BLaER1 treated with 17β-estradiol and CSF1 and Interleukin-3, amounts not matched to agents 10 nM and 100 nM (cell line): ENCODE measurements at regions not wholly inside any gene's neighbourhood (a gene's known extent, or its start where the extent isn't known, plus 50 kb on each side); places are given as distances from the start of the nearest gene placed in this dataset.

ENCODE experiments used
- H3K27ac ChIP-seq, 11 experiments: shearing (Covaris generic); formaldehyde crosslinking; 2 replicates each; pipeline ENCODE4 v1.8.1; 2022
- H3K27me3 ChIP-seq, 11 experiments: shearing (Covaris generic); formaldehyde crosslinking; 2 replicates each; pipeline ENCODE4 v1.8.1; 2022
- H3K36me3 ChIP-seq, 11 experiments: shearing (Covaris generic); formaldehyde crosslinking; 2 replicates each; pipeline ENCODE4 v1.8.1; 2022
- H3K4me1 ChIP-seq, 10 experiments: shearing (Covaris generic); formaldehyde crosslinking; 2 replicates each; pipeline ENCODE4 v1.8.1; 2022
- H3K4me2 ChIP-seq, 11 experiments: shearing (Covaris generic); formaldehyde crosslinking; 2 replicates each; pipeline ENCODE4 v1.8.1; 2022
- H3K4me3 ChIP-seq, 10 experiments: shearing (Covaris generic); formaldehyde crosslinking; 2 replicates each; pipeline ENCODE4 v1.8.1; 2022
- H3K9ac ChIP-seq, 11 experiments: shearing (Covaris generic); formaldehyde crosslinking; 2 replicates each; pipeline ENCODE4 v1.8.1; 2022
- H3K9me3 ChIP-seq, 11 experiments: shearing (Covaris generic); formaldehyde crosslinking; replicated peaks in 1 of 11; 2 replicates each; pipeline ENCODE4 v1.8.1; 2022
- H4K20me1 ChIP-seq, 11 experiments: shearing (Covaris generic); formaldehyde crosslinking; 2 replicates each; pipeline ENCODE4 v1.8.1; 2022
- Cebpa-rat ChIP-seq, 11 experiments: shearing (Covaris generic); IDR thresholded peaks; 2 replicates each; pipeline ENCODE4 v1.8.1; 2022

DNA sequence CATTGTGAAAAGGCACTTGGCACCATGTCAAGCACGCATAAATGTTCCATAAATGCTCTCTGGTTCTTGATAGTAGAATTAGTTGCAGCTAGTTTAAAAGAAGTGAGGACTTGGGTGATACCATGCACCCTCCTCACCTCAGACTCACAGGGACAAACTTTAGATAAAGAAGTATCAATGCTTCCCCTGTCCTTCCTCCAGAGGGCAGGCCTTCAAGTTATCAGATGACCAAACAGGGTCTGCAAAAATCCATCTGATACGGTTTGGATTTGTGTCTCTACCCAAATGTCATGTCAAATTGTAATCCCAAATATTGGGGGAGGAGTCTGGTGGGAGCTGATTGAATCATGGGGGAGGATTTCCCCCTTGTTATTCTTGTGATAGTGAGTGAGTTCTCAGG, 54.1 kb downstream of the C1QL2 start:
- Histone ChIP-seq H3K4me2 (no peak overlapping the region), H3K9ac (no peak overlapping the region), H3K4me1 (no peaks in the 10 kb centered on the region), H3K9me3 (peaks cover 0 to 25% (median 5%) of the 10 kb centered on the region in 11 experiments; a peak in 8 of 22 replicates), H3K4me3 (no peak overlapping the region), H3K27ac (no peak overlapping the region), H3K27me3 (no peaks in the 10 kb centered on the region), H3K36me3 (no peaks in the 10 kb centered on the region), H4K20me1 (no peaks in the 10 kb centered on the region; a peak in 1 of 22 replicates)
- no peak for TF ChIP-seq Cebpa-rat (IDR thresholded peaks at IDR 0.05)

DNA sequence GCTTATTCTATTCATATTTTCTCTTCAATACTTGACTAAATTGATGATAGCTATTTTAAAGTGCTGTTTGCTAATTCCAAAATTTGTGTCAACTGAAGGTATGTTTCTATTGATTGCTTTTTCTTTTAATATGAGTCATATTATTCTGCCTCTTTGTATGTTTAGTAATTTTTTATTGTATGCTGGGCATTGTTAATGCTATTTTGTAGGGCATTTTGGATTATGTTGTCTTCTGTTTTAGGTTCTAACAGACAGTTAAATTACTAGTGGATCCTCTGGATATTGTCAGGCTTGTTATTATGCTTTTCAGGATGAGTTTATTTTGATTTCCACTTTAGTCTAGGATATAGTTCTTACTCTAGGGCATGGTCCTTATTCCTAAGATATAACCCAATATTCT, 55.6 kb downstream of the C1QL2 start:
- H3K4me1 ChIP-seq = no peaks in the 10 kb centered on the region
- H3K4me3 ChIP-seq = no peak overlapping the region
- H3K9ac ChIP-seq = no peak overlapping the region
- TF ChIP-seq Cebpa-rat (IDR thresholded peaks at IDR 0.05) = no peak
- no peaks in the 10 kb centered on the region; a peak in 1 of 22 replicates for H4K20me1 ChIP-seq
- H3K27ac ChIP-seq = no peak overlapping the region
- H3K36me3 ChIP-seq = no peaks in the 10 kb centered on the region
- no peaks in the 10 kb centered on the region for H3K27me3 ChIP-seq
- peaks cover 0 to 28% (median 5%) of the 10 kb centered on the region in 11 experiments; a peak in 9 of 22 replicates for H3K9me3 ChIP-seq
- H3K4me2 ChIP-seq = no peak overlapping the region

DNA sequence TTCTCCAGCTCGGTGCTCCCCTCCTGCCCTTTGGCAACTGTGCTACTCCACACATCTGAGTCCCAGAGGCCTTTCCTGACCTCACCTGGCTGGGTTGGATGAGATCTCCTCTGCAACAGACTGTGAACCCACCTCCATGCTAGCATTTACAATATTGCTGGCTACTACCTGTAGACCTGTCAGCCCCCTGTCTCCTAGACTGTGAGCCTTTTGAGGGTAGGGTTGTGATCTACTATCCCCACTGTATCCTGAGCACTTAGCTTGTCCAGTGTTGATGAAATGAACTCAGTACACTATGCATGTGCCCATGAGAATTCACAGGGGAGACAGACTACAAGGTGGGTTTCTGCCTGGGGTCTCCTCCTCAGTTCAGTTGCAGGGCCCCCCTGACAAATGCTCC, 70.1 kb downstream of the C1QL2 start:
- no peak overlapping the region for H3K9ac ChIP-seq
- H3K36me3 ChIP-seq = no peaks in the 10 kb centered on the region
- no peak overlapping the region for H3K4me2 ChIP-seq

DNA sequence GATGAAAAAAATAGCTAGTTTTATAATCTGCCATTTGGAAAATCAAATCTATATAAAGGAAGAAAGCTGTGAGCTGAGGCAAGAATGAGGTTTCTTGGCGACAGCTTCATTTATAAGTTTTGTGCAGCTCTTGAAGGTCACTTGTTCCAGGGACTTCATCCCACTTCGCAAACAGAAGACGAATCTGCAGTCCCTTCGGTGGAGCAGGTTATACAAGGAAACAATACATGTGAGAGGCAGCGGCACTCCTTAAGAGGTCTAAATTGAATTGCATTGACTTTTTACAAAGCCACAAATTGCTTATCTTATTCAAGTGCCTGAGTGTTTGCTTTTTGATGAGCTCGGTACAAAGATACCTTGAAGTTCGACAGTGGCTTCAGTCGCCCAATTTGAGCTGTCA, 72.2 kb downstream of the C1QL2 start:
- Histone ChIP-seq H3K4me1 (peaks cover 0 to 10% (median 6%) of the 10 kb centered on the region in 10 experiments; a peak in 8 of 20 replicates), H3K9me3 (peaks cover 0 to 10% (median 8%) of the 10 kb centered on the region in 11 experiments; a peak in 13 of 22 replicates), H3K36me3 (no peaks in the 10 kb centered on the region), H3K4me3 (no peak overlapping the region), H3K27ac (no peak overlapping the region), H3K27me3 (no peaks in the 10 kb centered on the region), H3K9ac (no peak overlapping the region), H4K20me1 (no peaks in the 10 kb centered on the region), H3K4me2 (no peak overlapping the region)
- TF ChIP-seq Cebpa-rat (IDR thresholded peaks at IDR 0.05) = no peak

More for the DNA sequence above, 70.1 kb downstream of the C1QL2 start:
- no peak for TF ChIP-seq Cebpa-rat (IDR thresholded peaks at IDR 0.05)
- peaks cover 0 to 2% (median 1%) of the 10 kb centered on the region in 10 experiments; a peak in 8 of 20 replicates for H3K4me1 ChIP-seq
- H4K20me1 ChIP-seq = no peaks in the 10 kb centered on the region
- H3K27ac ChIP-seq = no peak overlapping the region
- no peaks in the 10 kb centered on the region for H3K27me3 ChIP-seq
- no peak overlapping the region for H3K4me3 ChIP-seq
- H3K9me3 ChIP-seq = no peaks in the 10 kb centered on the region

DNA sequence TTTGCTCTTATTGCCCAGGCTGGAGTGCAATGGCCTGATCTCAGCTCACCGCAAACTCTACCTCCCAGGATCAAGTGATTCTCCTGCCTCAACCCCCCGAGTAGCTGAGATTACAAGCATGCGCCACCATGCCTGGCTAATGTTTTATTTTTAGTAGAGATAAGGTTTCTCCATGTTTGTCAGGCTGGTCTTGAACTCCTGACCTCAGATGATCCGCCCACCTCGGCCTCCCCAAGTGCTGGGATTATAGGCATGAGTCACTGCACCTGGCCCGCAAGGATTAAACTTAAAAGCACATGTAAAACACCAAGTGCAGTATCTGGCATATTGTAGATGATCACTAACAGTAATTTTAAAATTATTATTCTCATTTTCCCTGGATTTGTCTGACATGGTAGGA, 72.9 kb downstream of the C1QL2 start:
- H3K4me2 ChIP-seq = no peak overlapping the region
- H3K27me3 ChIP-seq = no peaks in the 10 kb centered on the region
- no peak overlapping the region for H3K4me3 ChIP-seq
- no peaks in the 10 kb centered on the region for H3K36me3 ChIP-seq
- peaks cover 0 to 10% (median 6%) of the 10 kb centered on the region in 10 experiments; a peak in 8 of 20 replicates for H3K4me1 ChIP-seq
- no peak for TF ChIP-seq Cebpa-rat (IDR thresholded peaks at IDR 0.05)
- no peak overlapping the region for H3K27ac ChIP-seq
- peaks cover 0 to 16% (median 10%) of the 10 kb centered on the region in 11 experiments; a peak in 13 of 22 replicates for H3K9me3 ChIP-seq
- no peaks in the 10 kb centered on the region for H4K20me1 ChIP-seq
- H3K9ac ChIP-seq = no peak overlapping the region

DNA sequence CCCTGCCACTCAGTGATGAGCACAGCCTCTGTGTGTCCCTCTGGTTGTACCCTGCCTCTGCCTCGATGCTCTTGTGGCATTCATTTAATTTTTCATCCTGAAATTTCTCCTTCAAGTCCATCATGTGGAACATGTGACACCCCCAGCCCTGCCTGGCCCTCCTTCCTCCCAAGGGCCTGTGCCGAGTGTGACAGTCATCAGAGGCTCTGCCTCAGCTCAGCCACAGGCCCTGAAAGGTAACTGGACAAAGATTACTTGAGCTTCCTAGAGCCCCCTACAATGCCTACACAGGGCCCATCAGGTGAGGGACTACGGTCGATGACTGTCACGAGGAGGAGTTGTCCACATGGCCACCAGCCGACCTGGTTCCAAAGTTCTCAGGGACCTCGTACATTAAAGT, 75.1 kb downstream of the C1QL2 start:
- H3K9me3 ChIP-seq = peaks cover 0 to 16% (median 10%) of the 10 kb centered on the region in 11 experiments; a peak in 13 of 22 replicates
- H3K27me3 ChIP-seq = no peaks in the 10 kb centered on the region
- H3K36me3 ChIP-seq = no peaks in the 10 kb centered on the region
- no peak overlapping the region for H3K27ac ChIP-seq
- H4K20me1 ChIP-seq = no peaks in the 10 kb centered on the region
- peaks cover 0 to 10% (median 6%) of the 10 kb centered on the region in 10 experiments; a peak in 8 of 20 replicates for H3K4me1 ChIP-seq
- peak overlapping the region in 6 of 11 experiments; percentile 5 to 26 (median 12); a peak in 6 of 22 replicates for H3K4me2 ChIP-seq
- H3K9ac ChIP-seq = no peak overlapping the region
- H3K4me3 ChIP-seq = no peak overlapping the region
- TF ChIP-seq Cebpa-rat (IDR thresholded peaks at IDR 0.05) = no peak

DNA sequence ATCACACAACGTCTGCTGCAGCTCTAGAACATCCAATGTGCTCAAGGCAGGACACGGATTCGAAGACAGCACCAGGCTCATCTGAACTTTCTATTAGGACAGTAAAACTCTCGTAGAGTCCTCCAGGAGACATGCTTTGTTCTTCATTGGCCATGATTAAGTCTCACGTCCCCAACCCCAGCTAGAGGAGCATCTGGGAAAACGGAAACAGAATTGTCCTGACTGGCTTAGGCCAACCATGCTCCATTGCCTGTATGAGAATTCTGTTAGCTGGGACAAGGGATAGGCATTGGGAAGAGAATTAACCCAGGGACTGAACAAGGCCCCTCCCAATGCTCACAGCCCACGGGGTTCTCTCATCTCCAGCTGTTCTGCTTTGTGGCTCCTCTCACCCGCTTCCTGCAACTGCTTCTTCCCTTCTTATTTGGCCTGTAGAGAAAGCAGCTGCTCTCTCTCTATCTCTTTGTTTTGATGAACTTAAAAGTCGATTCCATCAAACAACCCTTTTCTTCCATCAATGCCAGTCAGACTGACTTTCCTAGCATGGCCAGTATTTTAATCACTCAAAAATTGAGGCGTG, 75.6 kb downstream of the C1QL2 start:
- no peak overlapping the region for H3K9ac ChIP-seq

DNA sequence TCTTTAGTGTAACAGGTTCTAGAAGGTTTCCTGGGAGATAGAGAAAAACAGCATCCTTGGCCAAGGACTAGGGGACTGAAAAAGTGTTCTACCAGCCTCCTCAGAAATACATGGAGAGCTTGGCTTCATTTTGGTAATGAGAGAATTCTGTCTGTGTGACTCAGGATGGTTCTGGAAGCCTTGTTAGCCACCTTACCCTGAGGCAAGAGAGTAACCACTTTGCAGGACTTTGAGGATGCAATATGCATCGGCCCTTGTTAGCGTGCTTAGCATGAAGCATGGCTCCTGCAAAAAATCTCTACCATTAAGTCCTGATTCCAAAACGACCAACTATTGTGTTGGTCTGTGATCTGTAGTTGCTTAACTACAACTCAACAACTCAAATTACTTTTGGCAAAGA, 79.8 kb downstream of the C1QL2 start:
- H3K9me3 ChIP-seq = peaks cover 0 to 16% (median 10%) of the 10 kb centered on the region in 11 experiments; a peak in 13 of 22 replicates
- no peak overlapping the region for H3K27ac ChIP-seq
- H3K4me3 ChIP-seq = no peak overlapping the region
- H3K36me3 ChIP-seq = no peaks in the 10 kb centered on the region
- H4K20me1 ChIP-seq = no peaks in the 10 kb centered on the region
- no peak overlapping the region for H3K4me2 ChIP-seq
- H3K27me3 ChIP-seq = no peaks in the 10 kb centered on the region
- peaks cover 0 to 16% (median 6%) of the 10 kb centered on the region in 10 experiments; a peak in 9 of 20 replicates for H3K4me1 ChIP-seq
- no peak for TF ChIP-seq Cebpa-rat (IDR thresholded peaks at IDR 0.05)
- no peak overlapping the region for H3K9ac ChIP-seq

More for the DNA sequence above, 75.6 kb downstream of the C1QL2 start:
- Histone ChIP-seq H4K20me1 (no peaks in the 10 kb centered on the region), H3K27ac (no peak overlapping the region), H3K4me3 (no peak overlapping the region), H3K27me3 (no peaks in the 10 kb centered on the region), H3K36me3 (no peaks in the 10 kb centered on the region), H3K4me1 (peaks cover 0 to 10% (median 6%) of the 10 kb centered on the region in 10 experiments; a peak in 8 of 20 replicates), H3K9me3 (peaks cover 0 to 16% (median 10%) of the 10 kb centered on the region in 11 experiments; a peak in 13 of 22 replicates), H3K4me2 (peak overlapping the region in 6 of 11 experiments; percentile 5 to 26 (median 12); a peak in 6 of 22 replicates)
- TF ChIP-seq Cebpa-rat (IDR thresholded peaks at IDR 0.05) = no peak

DNA sequence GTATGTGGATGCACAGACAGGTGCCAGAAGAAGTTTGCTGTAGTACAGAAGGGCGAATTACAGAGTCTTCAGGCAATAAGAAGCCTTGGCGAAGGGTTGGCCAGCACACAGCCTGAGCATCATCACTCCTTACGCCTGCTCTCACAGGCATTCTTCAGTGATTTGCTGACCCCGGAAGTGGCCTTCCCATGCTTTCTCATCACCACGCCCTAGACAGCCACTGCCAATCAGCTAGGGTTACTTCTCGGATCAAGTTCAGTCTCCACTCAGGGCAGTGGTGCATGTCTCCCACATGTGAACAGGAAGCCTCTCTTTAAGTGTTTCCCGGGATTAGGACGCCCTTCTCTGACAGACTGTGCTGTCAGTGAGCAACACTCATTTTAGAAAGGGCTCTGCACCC, 81.8 kb downstream of the C1QL2 start:
- Histone ChIP-seq H3K36me3 (no peaks in the 10 kb centered on the region), H3K27me3 (no peaks in the 10 kb centered on the region), H3K4me2 (peak overlapping the region in 2 of 11 experiments; percentile 5 to 15; a peak in 1 of 22 replicates), H3K4me3 (no peak overlapping the region), H3K9me3 (peaks cover 0 to 9% (median 7%) of the 10 kb centered on the region in 11 experiments; a peak in 13 of 22 replicates), H3K27ac (no peak overlapping the region), H3K4me1 (peaks cover 0 to 6% (median 0%) of the 10 kb centered on the region in 10 experiments; a peak in 3 of 20 replicates), H3K9ac (no peak overlapping the region), H4K20me1 (no peaks in the 10 kb centered on the region)
- no peak for TF ChIP-seq Cebpa-rat (IDR thresholded peaks at IDR 0.05)

DNA sequence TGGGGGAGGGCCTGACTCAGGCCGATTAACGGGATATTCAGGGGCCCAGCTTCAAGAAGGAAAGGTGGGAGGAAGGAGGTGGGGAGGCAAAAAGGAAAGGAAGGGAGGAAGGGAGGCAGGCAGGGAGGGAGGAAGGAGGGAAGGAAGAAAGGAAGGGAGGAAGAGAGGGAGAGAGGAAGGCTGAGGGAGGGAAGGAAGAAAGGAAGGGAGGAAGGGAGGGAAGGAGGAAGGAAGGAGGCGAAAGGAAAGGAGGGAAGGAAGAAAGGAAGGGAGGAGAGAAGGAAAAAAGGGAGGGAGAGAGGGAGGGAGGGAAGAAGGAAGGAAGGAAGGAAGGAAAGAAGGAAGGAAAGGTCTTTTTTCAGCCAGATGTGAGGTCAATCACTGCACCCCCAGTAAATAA, 85.3 kb downstream of the C1QL2 start:
- Histone ChIP-seq H3K36me3 (no peaks in the 10 kb centered on the region), H4K20me1 (no peaks in the 10 kb centered on the region)
- TF ChIP-seq Cebpa-rat (IDR thresholded peaks at IDR 0.05) = no peak

More for the DNA sequence above, 85.3 kb downstream of the C1QL2 start:
- Histone ChIP-seq H3K9ac (no peak overlapping the region), H3K4me1 (peaks cover 0 to 6% (median 0%) of the 10 kb centered on the region in 10 experiments; a peak in 3 of 20 replicates), H3K27ac (no peak overlapping the region), H3K4me3 (no peak overlapping the region), H3K9me3 (no peaks in the 10 kb centered on the region), H3K27me3 (no peaks in the 10 kb centered on the region), H3K4me2 (no peak overlapping the region)
